ENCODE measurements at regions not wholly inside any gene's neighbourhood (a gene's known extent, or its start where the extent isn't known, plus 50 kb on each side); places are given as distances from the start of the nearest gene placed in this dataset.
A peak's percentile ranks its signal among the peaks of the same experiment; 100 is the strongest.

DNA sequence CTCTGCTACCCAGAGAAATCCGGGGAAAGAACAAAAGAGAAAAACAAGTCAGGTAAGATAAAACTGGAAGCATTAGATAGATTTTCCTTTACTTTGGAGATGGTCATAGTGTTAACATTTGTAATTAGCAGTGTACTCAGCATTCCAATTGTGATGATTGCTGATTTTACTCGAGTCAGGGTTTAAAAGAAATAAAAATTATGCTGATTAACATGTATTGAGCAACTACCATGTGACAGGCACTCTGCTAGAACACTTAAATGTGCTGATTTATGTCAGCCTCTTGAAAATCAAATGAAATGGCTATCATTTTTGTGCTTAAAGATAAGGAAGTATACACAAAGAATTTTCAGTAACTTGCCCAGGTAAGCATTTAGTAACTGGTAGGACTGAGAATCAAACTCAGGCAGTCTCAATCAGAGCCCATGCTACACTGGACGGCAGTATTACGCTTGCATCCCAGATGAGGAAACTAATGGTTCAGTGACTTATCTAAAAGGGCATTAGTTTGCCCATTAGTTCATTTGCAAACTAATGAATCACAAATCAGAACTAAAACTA is 735.1 kb upstream of the SORCS1 start:
- Histone ChIP-seq H3K4me1 (replicated peaks in 1 of 4; ENCODE audit: control insufficient read depth in 3 of 4, insufficient read depth in 4 of 4, low read length in 3 of 4) (peaks cover 0 to 10% (median 4%) of the 10 kb centered on the region in 4 experiments; a peak in 4 of 7 replicates), H4K5ac (ENCODE audit: insufficient read length, low read depth, low read length) (no peak overlapping the region), H3K4me3 (ENCODE audit: extremely low read depth in 1 of 4, insufficient read depth in 2 of 4, low read depth in 3 of 4, low read length in 4 of 4) (no peak overlapping the region), H3K18ac (ENCODE audit: extremely low read depth, low read length) (no peak overlapping the region), H2BK12ac (ENCODE audit: low read depth, low read length) (0 out of 2 replicates have a peak overlapping the region, but pooled peaks have one; percentile 35), H3K79me1 (ENCODE audit: low read depth, low read length) (no peaks in the 10 kb centered on the region), H2BK20ac (ENCODE audit: low read length) (no peak overlapping the region), H4K8ac (ENCODE audit: extremely low read depth, insufficient read depth, low read length) (no peak overlapping the region), H3K9me3 (ENCODE audit: insufficient read depth in 2 of 2, low read depth in 1 of 2, low read length in 1 of 2) (no peaks in the 10 kb centered on the region), H3K56ac (replicated peaks; ENCODE audit: insufficient read length, low read depth, low read length) (no peak overlapping the region), H3K36me3 (ENCODE audit: control insufficient read depth in 2 of 4, insufficient read depth in 4 of 4, low read length in 3 of 4) (no peaks in the 10 kb centered on the region), H2BK15ac (ENCODE audit: low read length) (no peak overlapping the region), H3K79me2 (ENCODE audit: control insufficient read depth in 1 of 2, insufficient read depth in 2 of 2, low read length in 2 of 2) (no peaks in the 10 kb centered on the region), H3K14ac (ENCODE audit: insufficient read length) (no peak overlapping the region), H3K4me2 (ENCODE audit: insufficient read depth in 1 of 2, low read depth in 2 of 2, low read length in 2 of 2) (no peak overlapping the region), H3K4ac (replicated peaks; ENCODE audit: insufficient read length, low read depth, low read length) (no peak overlapping the region), H3K27ac (ENCODE audit: low read depth, low read length) (no peak overlapping the region), H3K9ac (replicated peaks in 1 of 4; ENCODE audit: extremely low read depth in 1 of 4, low read depth in 3 of 4, low read length in 3 of 4) (no peak overlapping the region), H2AFZ (ENCODE audit: low read length) (peak overlapping the region; percentile 57; the same call in 1 of the 2 replicates), H2BK5ac (ENCODE audit: low read depth, low read length) (no peak overlapping the region), H2BK120ac (replicated peaks; ENCODE audit: low read depth, low read length) (no peak overlapping the region), H2AK5ac (ENCODE audit: low read depth, low read length) (no peak overlapping the region), H3K23ac (ENCODE audit: insufficient read length) (no peak overlapping the region), H4K91ac (replicated peaks; ENCODE audit: insufficient read length, low read length) (no peak overlapping the region), H3K23me2 (ENCODE audit: low read depth, low read length) (no peaks in the 10 kb centered on the region), H3K27me3 (replicated peaks in 1 of 4; ENCODE audit: control insufficient read depth in 3 of 4, extremely low read depth in 1 of 4, insufficient read depth in 3 of 4, low read length in 3 of 4) (no peaks in the 10 kb centered on the region), H4K20me1 (replicated peaks in 1 of 2; ENCODE audit: control insufficient read depth in 1 of 2, insufficient read depth in 2 of 2, low read length in 2 of 2) (no peaks in the 10 kb centered on the region)
- CTCF ChIA-PET (ENCODE audit: partially characterized antibody), result no interaction called here
- no peak for FAIRE-seq
- WGBS, 2 experiments (ENCODE audit: extremely low coverage in 1 of 2, insufficient coverage in 1 of 2, insufficient read length in 1 of 2, insufficient replicate concordance in 2 of 2, low coverage in 1 of 2, low lambda C conversion rate in 2 of 2, missing lambda C conversion rate in 1 of 2), result 94% methylated on average over 4 of the region's 4 CpGs; no CpG with 5 or more reads in 1 of the 2 experiments
- POLR2A ChIA-PET (ENCODE audit: partially characterized antibody), result no interaction called here
- no peak for DNase-seq (ENCODE audit: low read depth in 1 of 2, low spot score in 2 of 2)
- TF ChIP-seq, protein P1, sequence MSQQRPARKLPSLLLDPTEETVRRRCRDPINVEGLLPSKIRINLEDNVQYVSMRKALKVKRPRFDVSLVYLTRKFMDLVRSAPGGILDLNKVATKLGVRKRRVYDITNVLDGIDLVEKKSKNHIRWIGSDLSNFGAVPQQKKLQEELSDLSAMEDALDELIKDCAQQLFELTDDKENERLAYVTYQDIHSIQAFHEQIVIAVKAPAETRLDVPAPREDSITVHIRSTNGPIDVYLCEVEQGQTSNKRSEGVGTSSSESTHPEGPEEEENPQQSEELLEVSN (IDR thresholded peaks at IDR 0.05), result no peak
- no peak for TF ChIP-seq TAF1 (IDR thresholded peaks at IDR 0.05; ENCODE audit: low read depth, low read length)
- no peak for TF ChIP-seq CHD1 (IDR thresholded peaks at IDR 0.05; ENCODE audit: low read depth, low read length)
- no peak for TF ChIP-seq POLR2AphosphoS5 (IDR thresholded peaks at IDR 0.05; ENCODE audit: low read depth, low read length)
- no peak for TF ChIP-seq CBX8 (IDR thresholded peaks at IDR 0.05; ENCODE audit: borderline replicate concordance, low read depth, low read length)
